ENCODE measurements at regions not wholly inside any gene's neighbourhood (a gene's known extent, or its start where the extent isn't known, plus 50 kb on each side); places are given as distances from the start of the nearest gene placed in this dataset.

- no TSS peak for BruUV-seq (replicated peaks)
- H3K27me3 ChIP-seq (ENCODE audit: control insufficient read depth in 1 of 2, insufficient read depth in 2 of 2, low read length in 2 of 2): peaks cover 0 to 5% of the 10 kb centered on the region in 2 experiments; a peak in 1 of 5 replicates
- H2AFZ ChIP-seq (ENCODE audit: low read length): no peak overlapping the region
- no peaks in the 10 kb centered on the region for H4K20me1 ChIP-seq (ENCODE audit: insufficient read depth, low read length)
- FAIRE-seq (no peak), ATAC-seq (no peak), DNase-seq (ENCODE audit: low spot score) (no peak)
- H3K9ac ChIP-seq (ENCODE audit: insufficient read depth, low read depth, low read length): no peak overlapping the region
- no peaks in the 10 kb centered on the region for H3K9me3 ChIP-seq (ENCODE audit: low read length)
- ChIA-PET POLR2A (no interaction called here), CTCF (ENCODE audit: low intra/inter-chr PET ratio, low total read pairs) (no interaction called here)
- H3K79me2 ChIP-seq (ENCODE audit: insufficient read depth, low read length): no peaks in the 10 kb centered on the region
- no peak overlapping the region for H3K4me2 ChIP-seq (ENCODE audit: low read depth, low read length)
- H3K36me3 ChIP-seq (replicated peaks in 1 of 2; ENCODE audit: control insufficient read depth in 1 of 2, insufficient read depth in 2 of 2, low read length in 2 of 2): no peaks in the 10 kb centered on the region
- no peak overlapping the region for H3K27ac ChIP-seq (ENCODE audit: extremely low read length, insufficient read depth, low read length)
- no peak overlapping the region for H3K4me3 ChIP-seq (replicated peaks in 1 of 3; ENCODE audit: insufficient read depth in 1 of 3, low read depth in 2 of 3, low read length in 3 of 3)
- 17% methylated on average over 4 of the region's 4 CpGs for WGBS (ENCODE audit: low lambda C conversion rate)
- in situ Hi-C loops (cut with HindIII; ENCODE audit: extremely low pct_ligation_motif_present, low pct_unique_long_range_greater_than_20kb) (no loop called here), intact Hi-C loops (cut with micrococcal nuclease; ENCODE audit: unreplicated experiment) (no loop called here)
- H3K4me1 ChIP-seq (ENCODE audit: insufficient read depth, low read length): no peaks in the 10 kb centered on the region
- no peak for TF ChIP-seq ZNF180 (CRISPR knock-in tag; IDR thresholded peaks at IDR 0.05; ENCODE audit: borderline replicate concordance, low read depth)
- TF ChIP-seq ARID5B (CRISPR knock-in tag; IDR thresholded peaks at IDR 0.05): no peak
- no peak for TF ChIP-seq ZNF598 (CRISPR knock-in tag; IDR thresholded peaks at IDR 0.05; ENCODE audit: borderline replicate concordance)
- TF ChIP-seq ZNF414 (CRISPR knock-in tag; IDR thresholded peaks at IDR 0.05): no peak
- TF ChIP-seq ZBTB37 (CRISPR knock-in tag; IDR thresholded peaks at IDR 0.05): no peak
- TF ChIP-seq HMG20A (CRISPR knock-in tag; IDR thresholded peaks at IDR 0.05; ENCODE audit: borderline replicate concordance): no peak
- TF ChIP-seq ZNF589 (CRISPR knock-in tag; conservative IDR thresholded peaks at IDR 0.05): no peak
- no peak for TF ChIP-seq ELF3 (CRISPR knock-in tag; IDR thresholded peaks at IDR 0.05)
- no peak for TF ChIP-seq IKZF5 (CRISPR knock-in tag; IDR thresholded peaks at IDR 0.05)
- TF ChIP-seq ZSCAN5A (CRISPR knock-in tag; IDR thresholded peaks at IDR 0.05; ENCODE audit: borderline replicate concordance): no peak
- no peak for TF ChIP-seq ZBTB20 (CRISPR knock-in tag; IDR thresholded peaks at IDR 0.05; ENCODE audit: borderline replicate concordance, low read depth)
- no peak for TF ChIP-seq CTCF (CRISPR knock-in tag; IDR thresholded peaks at IDR 0.05)
- no peak for TF ChIP-seq CENPT (CRISPR knock-in tag; IDR thresholded peaks at IDR 0.05; ENCODE audit: low read depth)
Observed at GRCh38 chr7:142581341-142581740, 167.9 kb upstream of the PRSS1 start.
